ENCODE measurements at regions not wholly inside any gene's neighbourhood (a gene's known extent, or its start where the extent isn't known, plus 50 kb on each side); places are given as distances from the start of the nearest gene placed in this dataset.

GRCh38 chr10:129390726-129391125 is 76.3 kb upstream of the MGMT start:
- no peaks in the 10 kb centered on the region for H3K36me3 Mint-ChIP-seq (ENCODE audit: low read depth)
- no peak for DNase-seq
- H3K9me3 Mint-ChIP-seq, result no peaks in the 10 kb centered on the region
- no peak overlapping the region for H3K4me3 Mint-ChIP-seq
- H3K4me1 Mint-ChIP-seq, result peaks cover 2% of the 10 kb centered on the region
- TF ChIP-seq CTCF (IDR thresholded peaks at IDR 0.05), result no peak
- H3K27ac Mint-ChIP-seq, result no peak overlapping the region
- peaks cover 10% of the 10 kb centered on the region for H3K27me3 Mint-ChIP-seq (ENCODE audit: low read depth, poor library complexity)

GRCh38 chr10:129391464-129391863 is 75.6 kb upstream of the MGMT start:
- Mint-ChIP-seq H3K4me3 (no peak overlapping the region), H3K27me3 (ENCODE audit: low read depth, poor library complexity) (peaks cover 12% of the 10 kb centered on the region), H3K4me1 (peaks cover 10% of the 10 kb centered on the region), H3K36me3 (ENCODE audit: low read depth) (no peaks in the 10 kb centered on the region), H3K27ac (no peak overlapping the region), H3K9me3 (no peaks in the 10 kb centered on the region)
- TF ChIP-seq CTCF (IDR thresholded peaks at IDR 0.05), result no peak
- DNase-seq, result no peak

- Mint-ChIP-seq H3K4me1 (peaks cover 21% of the 10 kb centered on the region), H3K27ac (no peak overlapping the region), H3K36me3 (ENCODE audit: low read depth) (no peaks in the 10 kb centered on the region), H3K4me3 (no peak overlapping the region), H3K27me3 (ENCODE audit: low read depth, poor library complexity) (peaks cover 12% of the 10 kb centered on the region), H3K9me3 (no peaks in the 10 kb centered on the region)
- TF ChIP-seq CTCF (IDR thresholded peaks at IDR 0.05), result no peak
- DNase-seq, result no peak
These were observed 74.2 kb upstream of the MGMT start for GRCh38 chr10:129392855-129393254.

GRCh38 chr10:129393812-129394211 is 73.2 kb upstream of the MGMT start:
- Mint-ChIP-seq H3K27ac (no peak overlapping the region), H3K27me3 (ENCODE audit: low read depth, poor library complexity) (peaks cover 12% of the 10 kb centered on the region), H3K4me3 (no peak overlapping the region), H3K9me3 (no peaks in the 10 kb centered on the region), H3K36me3 (ENCODE audit: low read depth) (no peaks in the 10 kb centered on the region), H3K4me1 (peaks cover 21% of the 10 kb centered on the region)
- TF ChIP-seq CTCF (IDR thresholded peaks at IDR 0.05), result no peak
- DNase-seq, result no peak

- H3K4me1 Mint-ChIP-seq, result peaks cover 21% of the 10 kb centered on the region
- no peak for DNase-seq
- H3K27ac Mint-ChIP-seq, result no peak overlapping the region
- H3K27me3 Mint-ChIP-seq (ENCODE audit: low read depth, poor library complexity), result peaks cover 12% of the 10 kb centered on the region
- no peaks in the 10 kb centered on the region for H3K36me3 Mint-ChIP-seq (ENCODE audit: low read depth)
- H3K4me3 Mint-ChIP-seq, result no peak overlapping the region
- H3K9me3 Mint-ChIP-seq, result no peaks in the 10 kb centered on the region
- TF ChIP-seq CTCF (IDR thresholded peaks at IDR 0.05), result no peak
These were observed 72.3 kb upstream of the MGMT start for GRCh38 chr10:129394518-129395328.
